ENCODE measurements at regions not wholly inside any gene's neighbourhood (a gene's known extent, or its start where the extent isn't known, plus 50 kb on each side); places are given as distances from the start of the nearest gene placed in this dataset.

- Histone ChIP-seq H3K27ac (ENCODE audit: low read depth in 2 of 2, low read length in 1 of 2) (no peak overlapping the region), H3K79me2 (ENCODE audit: insufficient read depth) (no peaks in the 10 kb centered on the region), H2AFZ (ENCODE audit: low read depth) (no peak overlapping the region), H3K4me1 (ENCODE audit: control insufficient read depth in 1 of 2, insufficient read depth in 2 of 2, low read depth in 1 of 2, low read length in 1 of 2) (no peaks in the 10 kb centered on the region), H3K27me3 (ENCODE audit: insufficient read depth) (peaks cover 9% of the 10 kb centered on the region; the same call in 1 of the 2 replicates), H3K9ac (no peak overlapping the region), H3F3A (replicated peaks; ENCODE audit: insufficient read depth) (no peaks in the 10 kb centered on the region), H3K36me3 (replicated peaks in 1 of 2; ENCODE audit: control insufficient read depth in 1 of 2, insufficient read depth in 2 of 2, low read length in 1 of 2) (no peaks in the 10 kb centered on the region), H3K9me3 (no peaks in the 10 kb centered on the region), H3K9me2 (no peaks in the 10 kb centered on the region), H4K20me1 (ENCODE audit: insufficient read depth) (no peaks in the 10 kb centered on the region), H3K4me2 (no peak overlapping the region), H3K4me3 (ENCODE audit: low read depth in 2 of 2, low read length in 1 of 2) (no peak overlapping the region)
- TF ChIP-seq RFX5 (IDR thresholded peaks at IDR 0.05; ENCODE audit: low read length) (no peak), RCOR1 (IDR thresholded peaks at IDR 0.05; ENCODE audit: low read length) (no peak), SMC3 (IDR thresholded peaks at IDR 0.05; ENCODE audit: low read depth, low read length) (no peak), YY1 (IDR thresholded peaks at IDR 0.05; ENCODE audit: low read depth) (no peak), EP300 (IDR thresholded peaks at IDR 0.05; ENCODE audit: borderline replicate concordance in 1 of 2, low read depth in 1 of 2, low read length in 1 of 2) (no peak), CTCF (IDR thresholded peaks at IDR 0.05) (no peak), RXRA (IDR thresholded peaks at IDR 0.05; ENCODE audit: borderline replicate concordance, low read depth) (no peak), GABPA (IDR thresholded peaks at IDR 0.05; ENCODE audit: low read depth) (no peak), MXI1 (IDR thresholded peaks at IDR 0.05; ENCODE audit: low read depth, low read length) (no peak), CHD2 (IDR thresholded peaks at IDR 0.05; ENCODE audit: low read length, partially characterized antibody) (no peak), GATA2 (CRISPR knock-in tag; IDR thresholded peaks at IDR 0.05) (no peak), NFIC (IDR thresholded peaks at IDR 0.05; ENCODE audit: borderline replicate concordance) (no peak), ZBTB33 (IDR thresholded peaks at IDR 0.05; ENCODE audit: borderline replicate concordance, low read depth) (no peak), TCF12 (IDR thresholded peaks at IDR 0.05) (no peak), SIN3A (IDR thresholded peaks at IDR 0.05; ENCODE audit: borderline replicate concordance, low read depth, low read length) (no peak), JUND (IDR thresholded peaks at IDR 0.05) (no peak), REST (IDR thresholded peaks at IDR 0.05; ENCODE audit: low read depth, low read length) (no peak), PBX3 (IDR thresholded peaks at IDR 0.05) (no peak), TAF1 (IDR thresholded peaks at IDR 0.05; ENCODE audit: borderline replicate concordance, low read depth, low read length) (no peak), MEF2A (IDR thresholded peaks at IDR 0.05; ENCODE audit: borderline replicate concordance, low read depth) (no peak)
- 52% methylated on average over 3 of the region's 3 CpGs for WGBS (ENCODE audit: low lambda C conversion rate)
- POLR2A ChIA-PET = interaction anchor here (0.6 kb wide), 1 partner anchor 750 kb away, joined by 3 read pairs; no protein-coding TSS in a partner anchor
- peak; percentile 2 for DNase-seq
- CTCF ChIA-PET = interaction anchor here (1.0 to 1.4 kb wide), 2 partner anchors 102 to 570 kb away, joined by 3 to 5 read pairs; no protein-coding TSS in a partner anchor
Measured at GRCh38 chr2:72036173-72036545, 111.5 kb downstream of the CYP26B1 start.

All from SK-N-SH (cell line).